Astrocyte of the spinal cord (primary cell): ENCODE measurements at regions not wholly inside any gene's neighbourhood (a gene's known extent, or its start where the extent isn't known, plus 50 kb on each side); places are given as distances from the start of the nearest gene placed in this dataset.
A peak's percentile ranks its signal among the peaks of the same experiment; 100 is the strongest.

ENCODE experiments used
- DNase-seq: peaks from one replicate; pipeline ENCODE4 v3.0.0; 2011; ENCODE audit warnings: low read depth, low spot score
- H3K4me3 ChIP-seq: 2 replicates; pipeline ENCODE4 v1.5.1; 2011; ENCODE audit warnings: low read depth, mild to moderate bottlenecking, low read length, moderate library complexity
- CTCF ChIP-seq: IDR thresholded peaks from 2 replicates; pipeline ENCODE4 v1.5.1; 2012; ENCODE audit warnings: low read depth, mild to moderate bottlenecking, low read length, inconsistent platforms
- in situ Hi-C: cut with HindIII; loops from 2 replicates; pipeline ENCODE4 v1.10.0; 2017; ENCODE audit warnings: low sequenced_read_pairs

GRCh38 chr11:90650153-90650552 is 427.3 kb upstream of the CHORDC1 start:
- H3K4me3 ChIP-seq: no peak overlapping the region
- no peak for DNase-seq
- in situ Hi-C loops: no loop called here
- no peak for TF ChIP-seq CTCF

- in situ Hi-C loops: no loop called here
- no peak for DNase-seq
Measured at GRCh38 chr11:90646706-90647105, 423.9 kb upstream of the CHORDC1 start.

DNA sequence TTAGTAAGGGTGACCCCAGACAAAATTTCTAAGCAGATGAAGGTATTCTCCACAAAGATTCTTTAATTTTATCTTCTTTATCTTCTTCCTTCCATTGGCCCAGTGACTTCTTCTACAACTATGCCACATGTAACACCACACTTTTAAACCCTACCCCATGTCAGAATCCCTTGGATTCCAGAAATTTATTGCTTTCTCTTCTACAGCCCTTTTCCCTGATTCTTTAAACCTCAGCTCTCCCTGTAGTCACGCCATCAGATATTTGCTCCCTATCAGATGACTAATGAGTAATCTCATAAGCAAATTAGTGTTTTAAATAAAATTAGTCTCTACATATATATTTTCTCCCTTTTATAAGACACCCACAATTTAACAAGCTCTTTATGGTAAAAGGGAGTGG is 423.4 kb upstream of the CHORDC1 start:
- in situ Hi-C loops: no loop called here
- DNase-seq: no peak
- no peak overlapping the region for H3K4me3 ChIP-seq
- no peak for TF ChIP-seq CTCF

More at GRCh38 chr11:90646706-90647105, 423.9 kb upstream of the CHORDC1 start:
- no peak for TF ChIP-seq CTCF
- no peak overlapping the region for H3K4me3 ChIP-seq

DNA sequence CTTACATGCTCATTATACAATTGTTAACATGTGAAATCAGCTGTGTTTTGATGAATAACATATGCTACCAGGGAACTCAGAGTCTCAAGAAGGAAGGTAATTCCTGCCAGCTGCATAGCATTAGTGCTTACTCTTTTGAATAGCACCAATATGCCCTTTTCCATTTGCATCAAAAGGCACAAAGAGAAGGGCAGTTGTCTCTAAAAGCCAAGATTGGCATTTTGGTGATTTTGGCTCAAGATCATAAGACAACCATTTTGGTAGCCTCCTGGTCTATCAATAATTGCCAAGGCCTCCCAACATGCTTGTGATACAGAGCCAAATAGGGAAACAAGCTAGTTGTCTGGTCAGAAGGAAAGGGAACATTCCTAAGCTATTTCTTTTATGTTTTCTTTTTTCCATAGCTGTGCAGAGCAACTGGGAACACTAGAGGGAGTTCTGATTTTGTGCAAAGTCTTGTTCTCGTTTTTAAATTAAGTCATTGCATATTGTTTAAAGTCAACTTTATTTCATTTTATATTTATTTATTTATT is 416.7 kb upstream of the CHORDC1 start:
- in situ Hi-C loops: no loop called here
- peak; percentile 49 for TF ChIP-seq CTCF
- DNase-seq: peak; percentile 20
- H3K4me3 ChIP-seq: no peak overlapping the region

- no peak for DNase-seq
- in situ Hi-C loops: no loop called here
- no peak overlapping the region for H3K4me3 ChIP-seq
- TF ChIP-seq CTCF: no peak
Measured at GRCh38 chr11:90635886-90636285, 413.0 kb upstream of the CHORDC1 start.

DNA sequence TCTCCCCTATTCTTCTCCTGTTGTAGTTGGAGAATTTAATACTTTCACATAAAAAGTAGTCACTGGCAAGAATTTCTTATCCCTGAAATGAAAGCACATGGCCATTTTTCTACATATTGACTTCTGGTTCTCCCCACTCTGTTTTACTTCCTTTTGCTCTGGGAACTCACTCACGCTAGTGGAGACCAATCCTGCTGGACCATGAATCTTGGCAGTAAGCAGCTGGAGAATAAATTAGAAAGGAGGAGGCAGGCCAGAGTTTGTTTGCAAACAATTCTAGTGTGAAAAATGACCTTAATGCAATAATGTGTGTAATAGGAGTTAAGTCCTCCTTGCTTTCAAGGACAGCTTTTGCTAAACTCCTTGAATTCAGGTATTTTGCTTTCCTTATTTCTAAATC is 412.3 kb upstream of the CHORDC1 start:
- H3K4me3 ChIP-seq: no peak overlapping the region
- DNase-seq: no peak
- in situ Hi-C loops: no loop called here
- no peak for TF ChIP-seq CTCF

GRCh38 chr11:90630176-90630575 is 407.3 kb upstream of the CHORDC1 start:
- in situ Hi-C loops: no loop called here
- DNase-seq: no peak
- no peak overlapping the region for H3K4me3 ChIP-seq
- no peak for TF ChIP-seq CTCF
